GM13976 (cell line): ENCODE measurements at regions not wholly inside any gene's neighbourhood (a gene's known extent, or its start where the extent isn't known, plus 50 kb on each side); places are given as distances from the start of the nearest gene placed in this dataset.

ENCODE experiments used
- DNase-seq: peaks from one replicate; pipeline ENCODE4 v3.0.0; 2012; ENCODE audit warnings: low spot score
- in situ Hi-C: fragments of 300-500 bp; cut with MboI; formaldehyde crosslinking; loops from one replicate; pipeline ENCODE4 v1.12.0; 2022; ENCODE audit warnings: low sequenced_read_pairs, mixed read lengths, inconsistent platforms; ENCODE audit not compliant: unreplicated experiment
- TF ChIP-seq, protein P1 (sequence below): IDR thresholded peaks from 2 replicates; pipeline ENCODE4 v1.5.1; 2012; ENCODE audit warnings: borderline replicate concordance, mild to moderate bottlenecking; ENCODE audit not compliant: insufficient read depth; ENCODE audit errors: extremely low read depth, missing control alignments, control extremely low read depth

- TF ChIP-seq, protein P1, sequence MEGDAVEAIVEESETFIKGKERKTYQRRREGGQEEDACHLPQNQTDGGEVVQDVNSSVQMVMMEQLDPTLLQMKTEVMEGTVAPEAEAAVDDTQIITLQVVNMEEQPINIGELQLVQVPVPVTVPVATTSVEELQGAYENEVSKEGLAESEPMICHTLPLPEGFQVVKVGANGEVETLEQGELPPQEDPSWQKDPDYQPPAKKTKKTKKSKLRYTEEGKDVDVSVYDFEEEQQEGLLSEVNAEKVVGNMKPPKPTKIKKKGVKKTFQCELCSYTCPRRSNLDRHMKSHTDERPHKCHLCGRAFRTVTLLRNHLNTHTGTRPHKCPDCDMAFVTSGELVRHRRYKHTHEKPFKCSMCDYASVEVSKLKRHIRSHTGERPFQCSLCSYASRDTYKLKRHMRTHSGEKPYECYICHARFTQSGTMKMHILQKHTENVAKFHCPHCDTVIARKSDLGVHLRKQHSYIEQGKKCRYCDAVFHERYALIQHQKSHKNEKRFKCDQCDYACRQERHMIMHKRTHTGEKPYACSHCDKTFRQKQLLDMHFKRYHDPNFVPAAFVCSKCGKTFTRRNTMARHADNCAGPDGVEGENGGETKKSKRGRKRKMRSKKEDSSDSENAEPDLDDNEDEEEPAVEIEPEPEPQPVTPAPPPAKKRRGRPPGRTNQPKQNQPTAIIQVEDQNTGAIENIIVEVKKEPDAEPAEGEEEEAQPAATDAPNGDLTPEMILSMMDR: no peak
- in situ Hi-C loops: no loop called here
- no peak for DNase-seq
These were observed 63.5 kb downstream of the PCDH18 start for GRCh38 chr4:137468836-137469235.

- TF ChIP-seq, protein P1: no peak
- DNase-seq: no peak
- in situ Hi-C loops: no loop called here
These were observed 64.8 kb downstream of the PCDH18 start for GRCh38 chr4:137467537-137467936.

DNA sequence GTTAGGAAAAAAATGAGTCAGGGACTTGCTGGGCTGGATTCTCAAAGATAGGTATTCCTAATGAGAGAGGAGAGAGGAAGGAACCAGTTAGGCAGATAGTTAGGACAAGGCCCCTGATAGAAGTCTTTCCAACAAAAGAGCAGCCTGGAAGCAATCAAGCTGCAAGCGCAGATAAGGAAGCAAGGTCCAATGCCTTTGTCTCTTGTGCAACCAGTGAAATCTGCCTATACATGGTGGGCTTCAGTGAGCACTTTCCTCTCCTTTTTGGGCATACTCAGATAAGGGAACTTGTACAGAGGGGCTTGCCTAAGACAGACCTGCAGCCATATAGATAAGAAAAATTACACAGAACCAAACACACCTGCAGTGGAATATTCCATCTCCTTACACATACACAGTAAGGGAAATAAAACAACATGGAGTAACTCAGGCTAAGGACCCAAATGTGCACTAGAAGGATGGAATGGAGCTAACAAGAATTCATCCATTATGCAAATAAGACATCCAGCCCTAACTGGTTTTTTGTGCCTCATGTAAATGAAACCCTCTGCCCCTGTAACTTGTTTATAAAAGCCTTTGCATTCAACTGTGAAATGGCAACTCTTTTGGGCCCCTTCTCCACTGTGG lies 68.8 kb downstream of the PCDH18 start:
- in situ Hi-C loops: no loop called here
- DNase-seq: no peak

GRCh38 chr4:137455647-137456321 lies 76.5 kb downstream of the PCDH18 start:
- TF ChIP-seq, protein P1: no peak
- DNase-seq: no peak
- in situ Hi-C loops: no loop called here

More for the DNA sequence above, 68.8 kb downstream of the PCDH18 start:
- TF ChIP-seq, protein P1: no peak

DNA sequence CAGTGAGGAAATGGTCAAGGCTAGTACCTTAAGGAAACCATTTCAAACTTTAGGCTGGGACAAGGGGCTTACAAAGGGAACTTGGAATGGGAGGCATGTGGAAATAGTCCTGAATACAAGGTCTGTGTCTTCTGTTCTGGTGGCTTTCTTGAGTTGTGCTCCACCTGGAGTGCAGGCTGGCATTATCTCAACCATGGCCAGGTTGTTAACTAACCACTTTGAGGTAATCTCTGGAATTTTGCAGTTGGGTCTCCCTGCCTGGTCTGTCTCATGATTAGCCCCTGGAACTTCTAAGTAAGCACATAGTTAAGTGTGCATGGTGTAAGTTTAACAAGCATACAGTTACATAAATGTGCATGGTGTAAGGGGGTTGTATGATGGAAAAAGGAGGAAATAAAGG lies 77.5 kb downstream of the PCDH18 start:
- DNase-seq: no peak
- TF ChIP-seq, protein P1: no peak
- in situ Hi-C loops: no loop called here

- in situ Hi-C loops: no loop called here
- DNase-seq: no peak
- TF ChIP-seq, protein P1: no peak
These were observed 79.5 kb downstream of the PCDH18 start for GRCh38 chr4:137452799-137453198.
